Activated CD4-positive, alpha-beta T cell treated with anti-CD3 and anti-CD28 coated beads, Interleukin-2, Interleukin-6, amounts not matched to agents 100 ng/mL and 50 ng/mL, durations not matched to agents 16 hours and 8 hours (primary cell): ENCODE measurements at regions not wholly inside any gene's neighbourhood (a gene's known extent, or its start where the extent isn't known, plus 50 kb on each side); places are given as distances from the start of the nearest gene placed in this dataset.
"Not testable (repeated sequence)": the region's sequence is repeated elsewhere in the genome, so short reads cannot be mapped to it uniquely, and the experiment has no call there.

Experiments used
- DNase-seq: peaks from one replicate; pipeline ENCODE4 v3.0.0-alpha.2; 2020

- no peak for DNase-seq
Observed at GRCh38 chr4:158958489-158959270, 144.2 kb upstream of the RAPGEF2 start.

- no peak for DNase-seq
Observed at GRCh38 chr4:158962393-158962792, 140.5 kb upstream of the RAPGEF2 start.

- DNase-seq: not testable (repeated sequence)
Observed at GRCh38 chr4:158963282-158963681, 139.6 kb upstream of the RAPGEF2 start.

- no peak for DNase-seq
Observed at GRCh38 chr4:158964114-158964727, 138.7 kb upstream of the RAPGEF2 start.

GRCh38 chr4:158964728-158965124 lies 138.2 kb upstream of the RAPGEF2 start:
- DNase-seq: no peak

- DNase-seq: no peak
Observed at GRCh38 chr4:158965226-158965625, 137.7 kb upstream of the RAPGEF2 start.

- DNase-seq: no peak
Observed at GRCh38 chr4:158966091-158966490, 136.8 kb upstream of the RAPGEF2 start.

GRCh38 chr4:158968961-158969360 lies 133.9 kb upstream of the RAPGEF2 start:
- no peak for DNase-seq

GRCh38 chr4:158970812-158971211 lies 132.1 kb upstream of the RAPGEF2 start:
- DNase-seq: no peak

GRCh38 chr4:158974438-158974837 lies 128.4 kb upstream of the RAPGEF2 start:
- DNase-seq: not testable (repeated sequence)

GRCh38 chr4:158980711-158981110 lies 122.2 kb upstream of the RAPGEF2 start:
- DNase-seq: not testable (repeated sequence)

GRCh38 chr4:158991534-158992155 lies 111.2 kb upstream of the RAPGEF2 start:
- DNase-seq: no peak

- no peak for DNase-seq
Observed at GRCh38 chr4:158993891-158994290, 109.0 kb upstream of the RAPGEF2 start.

- no peak for DNase-seq
Observed at GRCh38 chr4:158995040-158995439, 107.8 kb upstream of the RAPGEF2 start.

GRCh38 chr4:158995965-158996364 lies 106.9 kb upstream of the RAPGEF2 start:
- DNase-seq: no peak

GRCh38 chr4:158996669-158997074 lies 106.2 kb upstream of the RAPGEF2 start:
- DNase-seq: no peak

GRCh38 chr4:158997660-158998349 lies 105.1 kb upstream of the RAPGEF2 start:
- DNase-seq: no peak

GRCh38 chr4:158998624-158999023 lies 104.3 kb upstream of the RAPGEF2 start:
- DNase-seq: no peak

- no peak for DNase-seq
Observed at GRCh38 chr4:158999166-158999682, 103.7 kb upstream of the RAPGEF2 start.

- no peak for DNase-seq
Observed at GRCh38 chr4:158999849-159000248, 103.0 kb upstream of the RAPGEF2 start.

GRCh38 chr4:159002950-159003349 lies 99.9 kb upstream of the RAPGEF2 start:
- DNase-seq: no peak

- DNase-seq: no peak
Observed at GRCh38 chr4:159003420-159004253, 99.2 kb upstream of the RAPGEF2 start.
